Loucy (cell line): ENCODE measurements at regions not wholly inside any gene's neighbourhood (a gene's known extent, or its start where the extent isn't known, plus 50 kb on each side); places are given as distances from the start of the nearest gene placed in this dataset.

Source experiments
- CTCF ChIP-seq: fragments of 200-600 bp; sonication (generic); conservative IDR thresholded peaks from 2 replicates; pipeline ENCODE4 v1.5.1; 2014; ENCODE audit warnings: mild to moderate bottlenecking, antibody characterized with exemption, low read length
- EZH2phosphoT487 ChIP-seq: fragments of 200-600 bp; IDR thresholded peaks from 2 replicates; pipeline ENCODE4 v1.6.1; 2018; ENCODE audit warnings: antibody characterized with exemption, mild to moderate bottlenecking, moderate library complexity, borderline replicate concordance

- TF ChIP-seq CTCF (no peak), EZH2phosphoT487 (no peak)
Observed at GRCh38 chr5:163645421-163646416, 140.3 kb downstream of the MAT2B start.
